ENCODE measurements at regions not wholly inside any gene's neighbourhood (a gene's known extent, or its start where the extent isn't known, plus 50 kb on each side); places are given as distances from the start of the nearest gene placed in this dataset.

DNA sequence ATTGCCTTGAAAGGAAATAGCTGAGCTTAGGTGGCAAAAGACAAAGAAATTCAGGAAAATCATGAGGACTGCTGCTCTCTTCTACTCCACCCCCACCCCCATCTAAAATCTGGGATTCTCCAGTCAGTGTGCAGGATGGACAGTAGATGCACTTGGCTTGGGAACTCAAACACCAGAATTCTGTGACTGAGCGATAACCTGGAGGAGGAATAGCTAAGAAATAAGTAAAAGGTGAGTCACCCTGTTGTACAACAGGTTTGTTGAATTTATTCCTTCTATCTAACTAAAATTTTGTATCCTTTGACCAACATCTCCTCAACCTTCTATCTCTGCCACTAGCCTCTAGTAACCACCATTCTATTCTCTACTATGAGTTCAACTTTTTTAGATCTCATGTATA lies 1029.9 kb upstream of the ACVR2A start:
- H3K27me3 Mint-ChIP-seq, result no peaks in the 10 kb centered on the region
- peaks cover 2% of the 10 kb centered on the region for H3K36me3 Mint-ChIP-seq (ENCODE audit: insufficient read depth)
- no peaks in the 10 kb centered on the region for H3K4me1 Mint-ChIP-seq (ENCODE audit: low read depth)

DNA sequence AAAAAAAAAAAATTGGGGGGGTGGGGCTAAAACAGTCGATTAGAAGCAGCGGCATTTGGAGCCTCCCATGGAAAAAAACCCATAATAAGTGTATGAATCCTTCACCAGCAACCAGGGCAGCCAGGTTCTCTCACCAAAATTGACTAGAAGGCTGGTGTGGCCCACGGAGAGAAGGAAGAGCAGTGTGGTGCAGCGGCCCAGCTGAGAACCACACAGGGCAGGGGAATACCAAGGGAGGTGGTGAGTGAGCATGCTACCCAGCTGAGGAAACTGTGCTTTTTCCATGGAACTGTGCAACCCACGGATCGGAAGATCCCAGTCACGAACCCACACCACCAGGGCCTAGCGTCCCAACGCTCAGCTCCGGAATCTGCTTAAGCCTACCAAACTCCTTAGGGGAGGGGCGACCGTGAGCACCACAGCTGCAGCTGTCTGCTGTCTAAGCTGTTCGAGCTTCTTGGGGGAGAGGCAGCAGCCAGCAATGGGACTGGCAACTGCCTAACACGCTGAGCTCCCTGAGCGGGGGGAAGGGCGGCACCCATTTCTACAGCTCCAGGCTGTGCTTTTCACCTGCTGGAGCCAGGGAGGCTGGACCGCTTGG lies 1037.2 kb upstream of the ACVR2A start:
- DNase-seq (ENCODE audit: low spot score, unreplicated experiment), result no peak
- peaks cover 10% of the 10 kb centered on the region for H3K9me3 Mint-ChIP-seq (ENCODE audit: low read depth)
- H3K4me1 Mint-ChIP-seq (ENCODE audit: low read depth), result no peaks in the 10 kb centered on the region
- peaks cover 4% of the 10 kb centered on the region for H3K27me3 Mint-ChIP-seq
- TF ChIP-seq, protein P1, sequence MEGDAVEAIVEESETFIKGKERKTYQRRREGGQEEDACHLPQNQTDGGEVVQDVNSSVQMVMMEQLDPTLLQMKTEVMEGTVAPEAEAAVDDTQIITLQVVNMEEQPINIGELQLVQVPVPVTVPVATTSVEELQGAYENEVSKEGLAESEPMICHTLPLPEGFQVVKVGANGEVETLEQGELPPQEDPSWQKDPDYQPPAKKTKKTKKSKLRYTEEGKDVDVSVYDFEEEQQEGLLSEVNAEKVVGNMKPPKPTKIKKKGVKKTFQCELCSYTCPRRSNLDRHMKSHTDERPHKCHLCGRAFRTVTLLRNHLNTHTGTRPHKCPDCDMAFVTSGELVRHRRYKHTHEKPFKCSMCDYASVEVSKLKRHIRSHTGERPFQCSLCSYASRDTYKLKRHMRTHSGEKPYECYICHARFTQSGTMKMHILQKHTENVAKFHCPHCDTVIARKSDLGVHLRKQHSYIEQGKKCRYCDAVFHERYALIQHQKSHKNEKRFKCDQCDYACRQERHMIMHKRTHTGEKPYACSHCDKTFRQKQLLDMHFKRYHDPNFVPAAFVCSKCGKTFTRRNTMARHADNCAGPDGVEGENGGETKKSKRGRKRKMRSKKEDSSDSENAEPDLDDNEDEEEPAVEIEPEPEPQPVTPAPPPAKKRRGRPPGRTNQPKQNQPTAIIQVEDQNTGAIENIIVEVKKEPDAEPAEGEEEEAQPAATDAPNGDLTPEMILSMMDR (IDR thresholded peaks at IDR 0.05; ENCODE audit: unreplicated experiment), result no peak
- no peak overlapping the region for H3K27ac Mint-ChIP-seq
- H3K4me3 Mint-ChIP-seq (ENCODE audit: low read depth), result no peak overlapping the region
- no peaks in the 10 kb centered on the region for H3K36me3 Mint-ChIP-seq (ENCODE audit: insufficient read depth)

More for the DNA sequence above, 1029.9 kb upstream of the ACVR2A start:
- Mint-ChIP-seq H3K9me3 (ENCODE audit: low read depth) (peaks cover 16% of the 10 kb centered on the region), H3K27ac (no peak overlapping the region), H3K4me3 (ENCODE audit: low read depth) (no peak overlapping the region)
- TF ChIP-seq, protein P1 (IDR thresholded peaks at IDR 0.05; ENCODE audit: unreplicated experiment), result no peak
- no peak for DNase-seq (ENCODE audit: low spot score, unreplicated experiment)

DNA sequence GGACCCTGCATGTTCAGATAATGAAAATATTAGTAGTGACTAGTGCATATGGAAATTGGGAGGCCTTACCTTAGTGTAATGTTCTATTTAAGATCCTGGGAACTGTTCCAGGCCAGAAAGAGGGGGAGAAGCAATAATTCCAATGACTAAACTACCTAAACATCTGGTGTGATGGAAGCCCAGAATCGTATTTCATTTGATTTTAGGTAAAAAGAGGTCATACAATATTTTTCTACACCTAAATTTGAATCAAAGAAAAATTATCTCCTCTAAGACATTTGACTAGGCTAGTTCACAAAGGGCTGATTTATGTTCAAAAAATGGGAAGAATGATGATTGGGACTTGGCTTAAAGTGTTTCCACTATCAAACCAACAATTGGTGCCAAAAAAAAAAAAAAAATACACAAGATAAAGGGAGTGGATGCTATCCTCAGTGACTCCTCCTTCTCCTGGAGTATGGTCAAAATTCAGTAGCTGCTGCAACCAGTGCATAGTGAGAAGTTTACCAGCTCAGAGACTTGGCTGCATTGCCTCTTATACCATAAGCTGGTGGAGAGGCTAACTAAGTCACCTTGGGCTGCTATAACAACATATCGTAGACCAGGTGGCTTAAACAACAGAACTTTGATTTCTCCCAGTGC lies 1038.3 kb upstream of the ACVR2A start:
- H3K27me3 Mint-ChIP-seq, result peaks cover 4% of the 10 kb centered on the region
- H3K36me3 Mint-ChIP-seq (ENCODE audit: insufficient read depth), result no peaks in the 10 kb centered on the region
- TF ChIP-seq, protein P1 (IDR thresholded peaks at IDR 0.05; ENCODE audit: unreplicated experiment), result no peak
- no peak for DNase-seq (ENCODE audit: low spot score, unreplicated experiment)
- H3K4me3 Mint-ChIP-seq (ENCODE audit: low read depth), result no peak overlapping the region
- H3K4me1 Mint-ChIP-seq (ENCODE audit: low read depth), result no peaks in the 10 kb centered on the region
- no peak overlapping the region for H3K27ac Mint-ChIP-seq
- H3K9me3 Mint-ChIP-seq (ENCODE audit: low read depth), result peaks cover 11% of the 10 kb centered on the region

DNA sequence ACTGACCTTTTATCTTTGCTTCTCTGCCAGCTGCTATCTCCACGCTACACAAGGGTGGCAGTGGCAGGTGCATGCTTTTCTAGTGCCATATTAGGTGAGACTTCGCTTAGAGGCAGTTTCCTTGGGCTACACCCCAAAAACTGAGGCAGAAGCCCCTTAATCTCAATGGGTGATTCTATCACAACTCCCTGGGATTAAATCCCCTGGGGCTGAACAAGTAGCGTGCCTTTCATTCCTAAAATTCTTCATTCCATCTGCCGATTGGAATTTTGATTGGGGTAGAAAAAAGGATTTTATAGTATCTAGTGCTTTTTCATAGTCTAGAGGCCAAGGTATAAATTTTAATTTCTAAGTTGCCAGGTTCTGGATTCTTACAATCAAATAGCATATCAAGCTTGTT lies 1040.5 kb upstream of the ACVR2A start:
- Mint-ChIP-seq H3K9me3 (ENCODE audit: low read depth) (peaks cover 7% of the 10 kb centered on the region), H3K4me1 (ENCODE audit: low read depth) (no peaks in the 10 kb centered on the region), H3K36me3 (ENCODE audit: insufficient read depth) (no peaks in the 10 kb centered on the region), H3K4me3 (ENCODE audit: low read depth) (no peak overlapping the region), H3K27ac (no peak overlapping the region), H3K27me3 (peaks cover 5% of the 10 kb centered on the region)
- TF ChIP-seq, protein P1 (IDR thresholded peaks at IDR 0.05; ENCODE audit: unreplicated experiment), result no peak
- DNase-seq (ENCODE audit: low spot score, unreplicated experiment), result no peak

DNA sequence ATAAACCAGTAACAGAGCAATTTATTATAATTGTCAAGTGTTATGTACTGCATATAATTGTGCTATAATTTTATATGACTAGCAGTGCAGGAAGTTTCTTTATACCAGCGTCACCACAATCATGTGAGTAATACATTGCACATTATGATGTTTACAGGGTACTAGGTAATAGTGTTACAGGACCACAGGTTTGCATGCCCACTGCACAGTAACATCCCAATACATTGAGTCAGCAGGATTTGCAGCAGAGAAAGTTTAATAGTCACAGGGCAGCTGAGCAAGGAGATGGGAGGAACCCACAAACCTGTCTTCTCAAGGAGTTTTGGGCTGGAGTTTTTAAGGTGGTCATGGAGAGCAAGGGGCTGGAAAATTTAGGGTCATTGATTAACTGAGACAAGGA lies 1042.9 kb upstream of the ACVR2A start:
- Mint-ChIP-seq H3K36me3 (ENCODE audit: insufficient read depth) (no peaks in the 10 kb centered on the region), H3K9me3 (ENCODE audit: low read depth) (peaks cover 7% of the 10 kb centered on the region)

More for the DNA sequence above, 1042.9 kb upstream of the ACVR2A start:
- DNase-seq (ENCODE audit: low spot score, unreplicated experiment), result no peak
- Mint-ChIP-seq H3K27me3 (peaks cover 7% of the 10 kb centered on the region), H3K4me3 (ENCODE audit: low read depth) (no peak overlapping the region), H3K4me1 (ENCODE audit: low read depth) (peaks cover 2% of the 10 kb centered on the region), H3K27ac (no peak overlapping the region)
- TF ChIP-seq, protein P1 (IDR thresholded peaks at IDR 0.05; ENCODE audit: unreplicated experiment), result no peak

Measured in progenitor cell of endocrine pancreas (in vitro differentiated cells).